ENCODE measurements at regions not wholly inside any gene's neighbourhood (a gene's known extent, or its start where the extent isn't known, plus 50 kb on each side); places are given as distances from the start of the nearest gene placed in this dataset.

DNA sequence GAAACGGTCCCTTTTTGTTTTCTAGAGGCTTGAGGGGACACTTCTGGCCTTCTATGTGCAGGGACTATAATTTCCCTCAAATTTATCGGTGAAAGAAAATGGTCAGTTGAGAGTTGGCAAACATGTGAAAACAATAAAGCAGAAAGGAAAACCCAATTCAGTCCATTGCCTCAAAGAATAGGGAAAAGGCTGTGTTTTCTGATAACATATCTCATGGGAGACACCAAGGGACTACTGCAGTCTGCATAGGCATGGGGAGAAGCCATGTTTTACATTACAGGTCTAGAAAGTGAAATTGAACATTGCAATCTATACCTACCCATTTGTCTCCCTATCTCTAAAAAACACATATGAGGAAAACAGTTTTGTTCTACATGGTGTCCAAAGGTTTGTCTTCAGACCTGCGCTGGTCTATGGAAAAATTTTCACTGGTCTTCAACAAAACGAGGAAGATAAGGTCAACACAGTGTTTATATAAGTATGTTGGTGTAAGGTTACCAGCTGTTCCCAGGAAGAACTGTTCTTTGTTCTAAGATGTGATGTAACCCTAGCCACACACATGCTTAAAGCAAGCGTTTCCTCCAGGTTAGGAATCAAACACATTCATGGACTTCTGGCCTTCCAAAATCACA lies 179.7 kb downstream of the MREG start (continued):
- TF ChIP-seq CBFB (CRISPR knock-in tag; IDR thresholded peaks at IDR 0.05) (peak; percentile 81; the same call in 1 of the 2 replicates), FOXC1 (CRISPR knock-in tag; IDR thresholded peaks at IDR 0.05; ENCODE audit: borderline replicate concordance) (no peak), LCORL (IDR thresholded peaks at IDR 0.05) (peak; percentile 88), LCORL (CRISPR knock-in tag; IDR thresholded peaks at IDR 0.05) (peak; percentile 74), ZNF850 (CRISPR knock-in tag; conservative IDR thresholded peaks at IDR 0.05) (no peak), NR2C2 (CRISPR knock-in tag; IDR thresholded peaks at IDR 0.05; ENCODE audit: borderline replicate concordance) (peak; percentile 72; the same call in 1 of the 2 replicates), SAP130 (CRISPR knock-in tag; IDR thresholded peaks at IDR 0.05; ENCODE audit: low read depth) (peak; percentile 94), ATM (IDR thresholded peaks at IDR 0.05; ENCODE audit: borderline replicate concordance) (peak; percentile 97), CREB1 (IDR thresholded peaks at IDR 0.05) (peak; percentile 47), CREB1 (CRISPR knock-in tag; IDR thresholded peaks at IDR 0.05) (peak; percentile 78), ZNF589 (CRISPR knock-in tag; conservative IDR thresholded peaks at IDR 0.05) (no peak), PTBP1 (IDR thresholded peaks at IDR 0.05; ENCODE audit: low read depth, low read length, poor library complexity, severe bottlenecking) (no peak), ZFP41 (CRISPR knock-in tag; IDR thresholded peaks at IDR 0.05; ENCODE audit: borderline replicate concordance) (no peak)
- TF ChIP-seq, protein P1, sequence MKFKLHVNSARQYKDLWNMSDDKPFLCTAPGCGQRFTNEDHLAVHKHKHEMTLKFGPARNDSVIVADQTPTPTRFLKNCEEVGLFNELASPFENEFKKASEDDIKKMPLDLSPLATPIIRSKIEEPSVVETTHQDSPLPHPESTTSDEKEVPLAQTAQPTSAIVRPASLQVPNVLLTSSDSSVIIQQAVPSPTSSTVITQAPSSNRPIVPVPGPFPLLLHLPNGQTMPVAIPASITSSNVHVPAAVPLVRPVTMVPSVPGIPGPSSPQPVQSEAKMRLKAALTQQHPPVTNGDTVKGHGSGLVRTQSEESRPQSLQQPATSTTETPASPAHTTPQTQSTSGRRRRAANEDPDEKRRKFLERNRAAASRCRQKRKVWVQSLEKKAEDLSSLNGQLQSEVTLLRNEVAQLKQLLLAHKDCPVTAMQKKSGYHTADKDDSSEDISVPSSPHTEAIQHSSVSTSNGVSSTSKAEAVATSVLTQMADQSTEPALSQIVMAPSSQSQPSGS (CRISPR knock-in tag; IDR thresholded peaks at IDR 0.05) = peak; percentile 97
- TF ChIP-seq, protein P2, sequence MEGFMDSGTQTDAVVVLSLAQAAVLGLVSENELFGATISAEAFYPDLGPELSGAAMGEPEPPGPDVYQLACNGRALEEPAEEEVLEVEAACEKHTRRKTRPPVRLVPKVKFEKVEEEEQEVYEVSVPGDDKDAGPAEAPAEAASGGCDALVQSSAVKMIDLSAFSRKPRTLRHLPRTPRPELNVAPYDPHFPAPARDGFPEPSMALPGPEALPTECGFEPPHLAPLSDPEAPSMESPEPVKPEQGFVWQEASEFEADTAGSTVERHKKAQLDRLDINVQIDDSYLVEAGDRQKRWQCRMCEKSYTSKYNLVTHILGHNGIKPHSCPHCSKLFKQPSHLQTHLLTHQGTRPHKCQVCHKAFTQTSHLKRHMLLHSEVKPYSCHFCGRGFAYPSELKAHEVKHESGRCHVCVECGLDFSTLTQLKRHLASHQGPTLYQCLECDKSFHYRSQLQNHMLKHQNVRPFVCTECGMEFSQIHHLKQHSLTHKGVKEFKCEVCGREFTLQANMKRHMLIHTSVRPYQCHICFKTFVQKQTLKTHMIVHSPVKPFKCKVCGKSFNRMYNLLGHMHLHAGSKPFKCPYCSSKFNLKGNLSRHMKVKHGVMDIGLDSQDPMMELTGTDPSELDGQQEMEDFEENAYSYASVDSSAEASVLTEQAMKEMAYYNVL (CRISPR knock-in tag; IDR thresholded peaks at IDR 0.05; ENCODE audit: borderline replicate concordance) = peak; percentile 91; the same call in 1 of the 2 replicates
- TF ChIP-seq, protein P3, sequence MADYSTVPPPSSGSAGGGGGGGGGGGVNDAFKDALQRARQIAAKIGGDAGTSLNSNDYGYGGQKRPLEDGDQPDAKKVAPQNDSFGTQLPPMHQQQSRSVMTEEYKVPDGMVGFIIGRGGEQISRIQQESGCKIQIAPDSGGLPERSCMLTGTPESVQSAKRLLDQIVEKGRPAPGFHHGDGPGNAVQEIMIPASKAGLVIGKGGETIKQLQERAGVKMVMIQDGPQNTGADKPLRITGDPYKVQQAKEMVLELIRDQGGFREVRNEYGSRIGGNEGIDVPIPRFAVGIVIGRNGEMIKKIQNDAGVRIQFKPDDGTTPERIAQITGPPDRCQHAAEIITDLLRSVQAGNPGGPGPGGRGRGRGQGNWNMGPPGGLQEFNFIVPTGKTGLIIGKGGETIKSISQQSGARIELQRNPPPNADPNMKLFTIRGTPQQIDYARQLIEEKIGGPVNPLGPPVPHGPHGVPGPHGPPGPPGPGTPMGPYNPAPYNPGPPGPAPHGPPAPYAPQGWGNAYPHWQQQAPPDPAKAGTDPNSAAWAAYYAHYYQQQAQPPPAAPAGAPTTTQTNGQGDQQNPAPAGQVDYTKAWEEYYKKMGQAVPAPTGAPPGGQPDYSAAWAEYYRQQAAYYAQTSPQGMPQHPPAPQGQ (CRISPR knock-in tag; IDR thresholded peaks at IDR 0.05; ENCODE audit: borderline replicate concordance) = no peak
- TF ChIP-seq, protein P4, sequence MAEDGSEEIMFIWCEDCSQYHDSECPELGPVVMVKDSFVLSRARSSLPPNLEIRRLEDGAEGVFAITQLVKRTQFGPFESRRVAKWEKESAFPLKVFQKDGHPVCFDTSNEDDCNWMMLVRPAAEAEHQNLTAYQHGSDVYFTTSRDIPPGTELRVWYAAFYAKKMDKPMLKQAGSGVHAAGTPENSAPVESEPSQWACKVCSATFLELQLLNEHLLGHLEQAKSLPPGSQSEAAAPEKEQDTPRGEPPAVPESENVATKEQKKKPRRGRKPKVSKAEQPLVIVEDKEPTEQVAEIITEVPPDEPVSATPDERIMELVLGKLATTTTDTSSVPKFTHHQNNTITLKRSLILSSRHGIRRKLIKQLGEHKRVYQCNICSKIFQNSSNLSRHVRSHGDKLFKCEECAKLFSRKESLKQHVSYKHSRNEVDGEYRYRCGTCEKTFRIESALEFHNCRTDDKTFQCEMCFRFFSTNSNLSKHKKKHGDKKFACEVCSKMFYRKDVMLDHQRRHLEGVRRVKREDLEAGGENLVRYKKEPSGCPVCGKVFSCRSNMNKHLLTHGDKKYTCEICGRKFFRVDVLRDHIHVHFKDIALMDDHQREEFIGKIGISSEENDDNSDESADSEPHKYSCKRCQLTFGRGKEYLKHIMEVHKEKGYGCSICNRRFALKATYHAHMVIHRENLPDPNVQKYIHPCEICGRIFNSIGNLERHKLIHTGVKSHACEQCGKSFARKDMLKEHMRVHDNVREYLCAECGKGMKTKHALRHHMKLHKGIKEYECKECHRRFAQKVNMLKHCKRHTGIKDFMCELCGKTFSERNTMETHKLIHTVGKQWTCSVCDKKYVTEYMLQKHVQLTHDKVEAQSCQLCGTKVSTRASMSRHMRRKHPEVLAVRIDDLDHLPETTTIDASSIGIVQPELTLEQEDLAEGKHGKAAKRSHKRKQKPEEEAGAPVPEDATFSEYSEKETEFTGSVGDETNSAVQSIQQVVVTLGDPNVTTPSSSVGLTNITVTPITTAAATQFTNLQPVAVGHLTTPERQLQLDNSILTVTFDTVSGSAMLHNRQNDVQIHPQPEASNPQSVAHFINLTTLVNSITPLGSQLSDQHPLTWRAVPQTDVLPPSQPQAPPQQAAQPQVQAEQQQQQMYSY (CRISPR knock-in tag; IDR thresholded peaks at IDR 0.05) = peak; percentile 67; the same call in 1 of the 2 replicates
- TF ChIP-seq, protein P5, sequence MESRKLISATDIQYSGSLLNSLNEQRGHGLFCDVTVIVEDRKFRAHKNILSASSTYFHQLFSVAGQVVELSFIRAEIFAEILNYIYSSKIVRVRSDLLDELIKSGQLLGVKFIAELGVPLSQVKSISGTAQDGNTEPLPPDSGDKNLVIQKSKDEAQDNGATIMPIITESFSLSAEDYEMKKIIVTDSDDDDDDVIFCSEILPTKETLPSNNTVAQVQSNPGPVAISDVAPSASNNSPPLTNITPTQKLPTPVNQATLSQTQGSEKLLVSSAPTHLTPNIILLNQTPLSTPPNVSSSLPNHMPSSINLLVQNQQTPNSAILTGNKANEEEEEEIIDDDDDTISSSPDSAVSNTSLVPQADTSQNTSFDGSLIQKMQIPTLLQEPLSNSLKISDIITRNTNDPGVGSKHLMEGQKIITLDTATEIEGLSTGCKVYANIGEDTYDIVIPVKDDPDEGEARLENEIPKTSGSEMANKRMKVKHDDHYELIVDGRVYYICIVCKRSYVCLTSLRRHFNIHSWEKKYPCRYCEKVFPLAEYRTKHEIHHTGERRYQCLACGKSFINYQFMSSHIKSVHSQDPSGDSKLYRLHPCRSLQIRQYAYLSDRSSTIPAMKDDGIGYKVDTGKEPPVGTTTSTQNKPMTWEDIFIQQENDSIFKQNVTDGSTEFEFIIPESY (CRISPR knock-in tag; IDR thresholded peaks at IDR 0.05) = no peak; the same call in 1 of the 2 replicates

Data from HepG2 (cell line).